VCaP (cell line): ENCODE measurements at regions not wholly inside any gene's neighbourhood (a gene's known extent, or its start where the extent isn't known, plus 50 kb on each side); places are given as distances from the start of the nearest gene placed in this dataset.

Experiments used
- H3K27ac ChIP-seq: fragments of 450-650 bp; 2 replicates; pipeline ENCODE4 v1.5.1; 2017
- TF ChIP-seq, protein P1 (sequence below): fragments of 450-650 bp; conservative IDR thresholded peaks from 2 replicates; pipeline ENCODE4 v1.5.1; 2017; ENCODE audit warnings: mild to moderate bottlenecking, moderate library complexity

DNA sequence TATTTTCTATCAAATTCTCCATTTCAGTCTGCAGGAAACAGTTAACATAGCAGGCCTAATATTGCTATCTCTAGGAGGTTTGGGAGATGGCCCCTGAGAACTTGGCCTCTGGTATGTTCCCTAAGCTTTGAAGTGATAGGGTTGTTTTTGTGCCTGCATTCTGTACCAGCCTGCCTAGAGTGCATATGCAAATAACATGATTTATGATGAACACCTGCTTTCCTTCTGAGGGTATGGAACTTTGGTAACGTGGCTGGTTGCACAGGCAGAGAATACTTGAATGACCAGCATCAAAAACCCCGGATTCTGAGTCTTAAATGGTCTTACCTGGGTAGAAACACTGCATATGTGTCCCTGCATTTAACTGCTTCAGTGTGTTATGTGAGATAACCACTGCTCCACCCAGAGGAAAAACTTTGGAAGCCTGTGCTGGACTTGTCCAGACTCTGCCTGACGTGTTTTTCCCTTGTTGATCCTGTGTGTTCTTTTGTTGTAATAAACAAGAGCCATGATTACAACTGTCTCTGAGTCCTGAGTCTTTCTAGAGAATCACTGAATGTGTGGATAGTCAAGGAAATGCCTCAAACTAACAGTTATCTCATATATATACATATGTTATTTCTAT lies 111.3 kb upstream of the ABCA1 start:
- no peak overlapping the region for H3K27ac ChIP-seq
- TF ChIP-seq, protein P1, sequence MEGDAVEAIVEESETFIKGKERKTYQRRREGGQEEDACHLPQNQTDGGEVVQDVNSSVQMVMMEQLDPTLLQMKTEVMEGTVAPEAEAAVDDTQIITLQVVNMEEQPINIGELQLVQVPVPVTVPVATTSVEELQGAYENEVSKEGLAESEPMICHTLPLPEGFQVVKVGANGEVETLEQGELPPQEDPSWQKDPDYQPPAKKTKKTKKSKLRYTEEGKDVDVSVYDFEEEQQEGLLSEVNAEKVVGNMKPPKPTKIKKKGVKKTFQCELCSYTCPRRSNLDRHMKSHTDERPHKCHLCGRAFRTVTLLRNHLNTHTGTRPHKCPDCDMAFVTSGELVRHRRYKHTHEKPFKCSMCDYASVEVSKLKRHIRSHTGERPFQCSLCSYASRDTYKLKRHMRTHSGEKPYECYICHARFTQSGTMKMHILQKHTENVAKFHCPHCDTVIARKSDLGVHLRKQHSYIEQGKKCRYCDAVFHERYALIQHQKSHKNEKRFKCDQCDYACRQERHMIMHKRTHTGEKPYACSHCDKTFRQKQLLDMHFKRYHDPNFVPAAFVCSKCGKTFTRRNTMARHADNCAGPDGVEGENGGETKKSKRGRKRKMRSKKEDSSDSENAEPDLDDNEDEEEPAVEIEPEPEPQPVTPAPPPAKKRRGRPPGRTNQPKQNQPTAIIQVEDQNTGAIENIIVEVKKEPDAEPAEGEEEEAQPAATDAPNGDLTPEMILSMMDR, result no peak

DNA sequence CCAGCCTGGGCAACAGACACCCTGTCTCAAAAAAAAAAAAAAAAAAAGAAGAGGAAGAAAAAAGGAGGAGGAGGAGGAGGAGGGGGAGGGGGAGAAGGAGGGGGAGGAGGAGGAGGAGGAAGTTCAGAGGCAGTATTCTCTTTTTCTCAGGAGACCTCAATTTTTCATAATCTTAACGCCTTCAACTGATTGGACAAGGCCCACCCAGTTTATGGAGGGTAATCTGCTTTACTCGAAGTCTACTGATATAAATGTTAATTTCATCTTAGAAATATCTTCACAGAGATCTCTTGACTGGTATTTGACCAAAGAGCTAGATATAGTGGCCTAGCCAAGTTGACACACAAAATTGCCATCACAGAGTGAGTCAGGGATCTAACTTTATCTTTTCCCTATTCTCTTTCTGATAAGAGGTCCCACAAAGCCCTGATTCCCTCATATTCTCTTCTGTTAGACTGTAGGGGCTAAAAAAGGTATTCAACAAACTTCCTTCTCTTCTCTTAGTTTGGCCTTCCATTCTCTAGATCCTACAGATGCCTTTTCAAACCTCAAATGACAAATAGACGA lies 115.5 kb upstream of the ABCA1 start:
- TF ChIP-seq, protein P1, result no peak
- no peak overlapping the region for H3K27ac ChIP-seq

DNA sequence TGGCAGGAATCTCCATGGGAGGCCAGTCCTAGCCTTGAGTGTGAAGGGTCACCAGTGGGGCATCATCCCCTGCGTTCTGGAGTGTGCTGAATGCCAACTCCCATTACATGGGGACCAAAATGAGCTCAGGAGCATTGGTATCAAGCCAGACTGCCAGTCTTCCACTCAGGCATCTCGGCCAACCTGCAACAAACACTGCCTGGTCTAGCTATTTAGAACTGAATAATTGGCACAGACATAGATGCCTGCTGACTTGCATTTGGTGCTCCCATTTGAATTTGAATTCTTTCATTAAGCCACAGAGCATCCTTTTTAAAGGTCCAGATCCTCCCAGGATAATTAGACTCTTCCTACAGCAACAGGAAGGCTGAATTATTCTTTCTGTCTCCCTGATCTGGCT lies 116.6 kb upstream of the ABCA1 start:
- TF ChIP-seq, protein P1, result no peak
- no peak overlapping the region for H3K27ac ChIP-seq

DNA sequence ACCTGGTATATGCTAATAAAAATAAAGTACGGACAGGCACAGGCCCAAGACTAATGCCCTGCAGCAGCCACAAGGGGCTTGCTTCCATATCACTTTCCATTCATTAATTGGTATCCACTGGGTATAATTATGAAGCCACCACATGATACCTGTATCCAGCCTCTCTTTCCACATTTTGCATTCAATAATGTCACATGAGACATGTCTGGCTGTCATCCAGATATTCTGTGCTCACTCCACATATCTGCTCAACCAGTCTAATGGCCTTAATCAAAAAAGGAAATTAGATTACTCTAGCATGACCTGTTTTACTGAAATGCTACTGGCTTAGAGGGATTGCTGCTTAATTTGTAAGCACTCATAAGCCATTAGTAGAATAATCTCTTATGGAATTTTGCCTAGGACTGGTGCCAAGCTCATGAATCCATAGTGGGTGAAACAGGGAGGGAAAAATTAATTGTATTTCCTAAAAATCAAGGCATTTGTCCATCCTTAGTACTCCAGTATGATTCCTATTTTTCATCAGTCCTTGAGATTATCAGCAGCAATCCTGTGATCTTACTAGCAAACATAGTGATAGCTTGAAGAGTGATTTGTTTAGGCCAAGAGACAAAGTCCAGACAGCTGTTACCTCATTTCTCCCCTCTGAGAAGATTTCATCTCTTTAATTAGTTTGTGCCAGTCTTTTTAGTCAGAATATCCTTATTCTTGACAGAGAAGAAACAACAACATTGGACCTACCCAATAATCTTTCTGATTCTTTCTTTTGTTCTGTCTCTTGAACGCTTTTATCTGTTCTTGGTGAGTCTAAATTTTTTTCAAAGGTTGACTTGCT lies 119.2 kb upstream of the ABCA1 start:
- TF ChIP-seq, protein P1, result no peak
- no peak overlapping the region for H3K27ac ChIP-seq

DNA sequence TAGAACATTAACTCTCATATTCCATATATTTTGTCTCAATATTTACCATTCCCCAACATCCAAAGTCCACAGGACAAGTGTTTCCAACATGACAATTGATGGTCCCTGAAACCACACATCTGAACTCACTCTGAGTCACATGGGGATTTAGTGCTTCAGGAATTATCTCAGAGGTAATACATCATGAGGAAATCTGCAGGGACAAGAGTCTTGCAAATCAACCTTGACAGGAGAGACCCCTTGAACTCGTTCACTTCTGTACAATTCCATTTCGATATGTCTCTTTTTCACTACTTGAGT lies 119.7 kb upstream of the ABCA1 start:
- TF ChIP-seq, protein P1, result no peak
- H3K27ac ChIP-seq, result no peak overlapping the region

DNA sequence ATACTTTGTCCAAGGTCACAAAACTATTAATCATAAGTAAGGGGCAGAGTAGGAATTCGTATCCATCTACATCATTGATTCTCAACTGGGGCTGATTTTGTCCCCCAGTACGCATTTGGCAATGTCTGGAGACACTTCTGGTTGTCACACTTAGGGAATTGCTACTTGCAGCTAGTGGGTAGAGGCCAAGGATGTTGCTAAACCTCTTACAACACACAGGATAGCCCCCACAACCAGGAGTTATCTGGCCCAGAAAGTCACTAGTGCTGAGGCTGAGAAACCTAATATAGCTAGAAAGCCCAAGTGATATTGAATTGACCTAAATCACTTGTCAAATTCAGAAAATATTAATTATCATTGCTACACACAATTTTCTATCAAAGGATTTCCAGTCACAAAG lies 120.4 kb upstream of the ABCA1 start:
- TF ChIP-seq, protein P1, result no peak
- H3K27ac ChIP-seq, result no peak overlapping the region

DNA sequence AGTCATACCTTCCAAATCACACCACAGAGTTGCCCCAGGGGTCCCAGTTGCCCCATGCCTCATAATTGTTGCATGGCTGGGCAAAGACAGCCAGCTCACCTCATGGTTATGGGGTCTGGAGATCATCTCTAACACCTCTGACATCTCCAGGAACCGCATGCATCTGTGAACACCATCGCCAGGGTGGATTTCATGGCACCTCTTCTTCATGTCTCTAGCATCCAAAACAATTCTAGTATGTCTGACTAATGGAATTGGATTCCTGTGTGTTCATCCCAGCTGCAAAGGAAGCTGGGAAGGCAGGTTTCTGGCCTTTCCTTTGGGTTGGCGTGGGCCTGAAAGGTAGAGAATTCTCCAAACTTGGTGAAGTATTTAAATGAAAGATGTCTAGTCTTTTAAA lies 122.3 kb upstream of the ABCA1 start:
- TF ChIP-seq, protein P1, result no peak
- H3K27ac ChIP-seq, result no peak overlapping the region
